GM19324 (cell line): ENCODE measurements at regions not wholly inside any gene's neighbourhood (a gene's known extent, or its start where the extent isn't known, plus 50 kb on each side); places are given as distances from the start of the nearest gene placed in this dataset.
"Not testable (repeated sequence)": the region's sequence is repeated elsewhere in the genome, so short reads cannot be mapped to it uniquely, and the experiment has no call there.

Experiments used
- ATAC-seq: cut with Tn5 transposase; IDR thresholded peaks from one replicate; pipeline ENCODE4 v1.9.1; 2021; ENCODE audit warnings: mild to moderate bottlenecking, moderate library complexity; ENCODE audit not compliant: unreplicated experiment, low FRiP score

DNA sequence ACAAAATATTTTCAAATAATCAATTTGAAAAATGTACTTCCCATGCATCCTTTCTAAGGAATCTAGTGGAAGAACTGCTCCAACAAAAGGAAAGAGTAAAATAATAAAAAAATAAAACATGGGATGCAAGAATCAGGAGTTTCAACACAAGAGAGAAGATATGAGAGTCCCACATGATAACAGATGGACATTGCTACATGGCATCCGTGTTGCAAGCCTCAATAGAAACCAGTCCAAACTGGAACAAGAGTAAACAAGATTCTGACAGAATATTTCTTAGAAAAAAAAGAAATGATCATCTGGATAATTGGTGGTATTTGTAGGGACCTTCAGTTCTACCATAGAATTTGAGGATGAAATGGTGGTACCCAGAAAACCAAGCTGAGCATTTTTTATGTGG lies 186.8 kb downstream of the FRK start:
- no peak for ATAC-seq

DNA sequence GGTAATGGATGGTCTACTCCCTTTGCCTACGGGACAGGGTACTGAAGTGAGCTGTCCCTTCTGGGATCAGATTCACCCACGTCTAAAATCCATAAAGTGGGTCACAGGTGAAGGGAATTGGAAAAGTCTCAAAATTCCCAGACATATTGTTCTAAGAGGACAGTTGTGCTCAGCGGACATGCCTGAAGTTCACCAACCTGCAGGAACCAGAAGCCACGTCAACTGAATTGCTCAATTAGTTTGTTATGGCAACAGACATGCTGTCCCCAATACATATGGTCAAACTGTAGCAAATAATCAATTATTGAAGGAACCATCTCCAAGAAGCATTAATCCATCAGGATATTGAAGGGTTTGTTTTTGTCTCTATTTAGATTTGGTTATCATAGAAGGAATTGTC lies 190.2 kb downstream of the FRK start:
- ATAC-seq: no peak

DNA sequence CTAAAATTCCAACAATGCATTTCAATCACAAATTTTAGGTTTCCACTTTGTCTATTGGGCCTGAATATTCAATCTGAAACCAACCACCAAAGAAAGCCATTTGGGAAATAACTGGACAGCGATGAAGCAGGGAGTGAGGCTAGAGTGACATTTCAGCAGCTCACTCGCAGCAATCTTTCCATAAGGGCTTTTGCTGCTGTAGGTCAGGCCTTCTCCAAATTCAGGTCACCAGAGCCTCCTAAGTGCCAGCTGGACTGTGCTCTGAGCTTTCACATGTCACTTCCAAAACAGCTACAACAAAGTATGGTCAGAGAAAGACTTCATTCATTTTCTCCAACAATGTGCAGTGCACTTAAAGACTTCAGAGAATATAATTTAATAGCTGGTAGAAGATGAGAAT lies 194.8 kb downstream of the FRK start:
- no peak for ATAC-seq

DNA sequence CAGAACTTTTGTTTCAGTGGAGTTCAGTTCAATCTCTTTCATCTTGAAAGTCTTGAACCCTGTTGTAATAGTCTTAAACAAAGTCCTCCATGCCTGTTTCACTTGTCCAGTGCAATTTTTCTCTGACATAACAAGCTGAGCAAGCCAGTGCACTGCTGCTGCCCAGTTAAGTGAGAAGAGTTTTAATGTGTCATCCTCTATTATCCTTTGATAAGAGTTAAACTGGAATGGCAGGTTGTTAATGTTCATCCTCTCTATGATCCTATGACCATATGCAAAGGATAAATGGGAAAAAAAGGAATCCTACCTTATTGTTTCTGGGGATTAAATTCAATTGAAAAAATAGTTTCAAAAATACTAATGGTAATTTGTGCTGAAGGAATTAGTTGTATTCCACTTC lies 197.5 kb downstream of the FRK start:
- no peak for ATAC-seq

DNA sequence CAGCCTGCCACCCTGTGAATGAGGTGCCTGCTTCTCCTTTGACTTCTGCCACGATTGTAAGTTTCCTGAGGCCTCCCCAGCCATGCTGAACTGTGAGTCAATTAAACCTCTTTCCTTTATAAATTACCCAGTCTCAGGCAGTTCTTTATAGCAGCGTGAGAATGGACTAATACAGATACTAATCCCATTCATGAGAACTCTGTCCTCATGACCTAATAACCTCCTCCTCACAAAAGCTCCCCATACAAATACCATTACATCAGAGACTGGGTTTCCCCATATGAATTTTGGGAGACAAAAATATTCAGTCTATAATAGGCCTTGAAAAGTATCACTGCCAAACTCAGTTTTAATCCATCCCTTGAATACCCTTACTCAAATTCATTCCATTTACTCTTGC lies 199.0 kb downstream of the FRK start:
- not testable (repeated sequence) for ATAC-seq

DNA sequence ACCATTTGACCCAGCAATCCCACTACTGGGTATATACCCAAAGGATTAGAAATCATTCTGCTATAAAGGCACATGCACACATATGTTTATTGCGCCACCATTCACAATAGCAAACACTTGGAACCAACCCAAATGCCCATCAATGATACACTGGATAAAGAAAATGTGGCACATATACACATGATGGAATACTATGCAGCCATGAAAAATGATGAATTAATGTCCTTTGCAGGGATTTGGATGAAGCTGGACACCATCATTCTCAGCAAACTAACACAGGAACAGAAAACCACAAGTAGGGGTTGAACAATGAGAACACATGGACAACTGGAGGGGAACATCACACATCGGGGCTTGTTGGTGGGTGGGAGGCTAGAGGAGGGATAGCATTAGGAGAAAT lies 201.1 kb downstream of the FRK start:
- ATAC-seq: not testable (repeated sequence)

DNA sequence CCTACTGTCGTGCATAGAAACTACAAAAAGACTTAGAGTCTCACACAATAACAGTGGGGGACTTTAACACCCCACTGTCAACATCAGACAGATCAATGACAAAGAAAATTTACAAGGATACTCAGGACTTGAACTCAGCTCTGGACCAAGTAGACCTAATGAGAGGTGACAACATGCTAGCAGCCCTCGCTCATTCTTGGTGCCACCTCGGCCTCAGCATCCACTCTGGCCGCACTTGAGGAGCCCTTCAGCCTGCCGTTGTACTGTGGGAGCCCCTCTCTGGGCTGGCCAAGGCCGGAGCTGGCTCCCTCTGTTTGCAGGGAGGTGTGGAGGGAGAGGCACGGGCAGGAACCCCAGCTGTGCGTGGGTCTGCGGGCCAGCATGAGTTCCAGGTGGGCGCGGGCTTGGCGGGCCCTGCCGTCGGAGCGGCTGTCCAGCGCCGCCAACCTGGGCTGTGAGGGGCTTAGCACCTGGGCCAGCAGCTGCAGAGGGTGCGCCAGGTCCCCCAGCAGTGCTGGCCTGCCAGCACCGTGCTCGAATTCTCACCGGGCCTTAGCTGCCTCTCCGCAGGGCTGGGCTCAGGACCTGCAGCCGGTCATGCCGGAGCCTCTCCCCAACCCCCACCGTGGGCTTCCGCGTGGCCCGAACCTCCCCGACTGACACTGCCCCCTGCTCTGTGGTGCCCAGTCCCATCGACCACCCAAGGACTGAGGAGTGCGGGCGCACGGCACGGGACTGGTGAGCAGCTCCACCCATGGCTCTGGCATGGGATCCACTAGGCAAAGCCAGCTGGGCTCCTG lies 205.6 kb downstream of the FRK start:
- no peak for ATAC-seq

DNA sequence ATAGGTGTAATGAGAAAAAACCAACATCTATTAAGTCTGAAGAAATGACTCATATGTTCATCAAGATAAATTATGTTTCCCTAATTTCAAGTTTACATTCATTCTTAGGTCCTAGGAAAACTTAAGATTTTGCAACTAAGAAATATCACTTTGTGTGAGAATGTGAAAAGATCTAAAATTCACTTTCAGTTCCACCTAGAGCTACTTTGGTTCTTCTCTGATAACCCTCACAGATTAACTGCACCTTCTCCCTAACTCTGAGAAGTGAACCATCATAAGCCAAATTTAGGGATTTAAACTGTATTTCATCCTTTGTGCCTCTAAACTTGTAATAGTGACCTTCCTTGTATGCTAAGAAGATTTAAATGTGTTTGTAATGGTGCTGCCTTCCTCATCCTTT lies 213.0 kb downstream of the FRK start:
- peak; percentile 61 for ATAC-seq

DNA sequence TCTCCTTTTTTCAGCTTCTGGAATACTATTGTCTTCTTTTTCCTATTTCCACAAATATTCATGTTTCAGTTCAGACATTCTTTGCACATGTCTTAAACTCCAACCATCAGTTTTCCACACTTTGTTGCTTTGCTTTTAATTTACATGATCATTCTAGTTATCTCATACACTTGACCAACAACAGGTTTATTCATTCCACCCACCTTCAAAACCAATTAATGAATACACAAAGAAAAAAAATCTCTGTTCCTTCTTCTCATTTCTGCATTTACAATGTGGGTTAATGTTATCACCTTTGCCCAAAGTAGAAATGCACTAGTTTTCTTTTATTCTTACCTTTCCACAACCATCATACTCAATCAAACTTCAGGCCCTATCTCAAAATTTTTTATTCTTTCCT lies 216.7 kb downstream of the FRK start:
- ATAC-seq: no peak

DNA sequence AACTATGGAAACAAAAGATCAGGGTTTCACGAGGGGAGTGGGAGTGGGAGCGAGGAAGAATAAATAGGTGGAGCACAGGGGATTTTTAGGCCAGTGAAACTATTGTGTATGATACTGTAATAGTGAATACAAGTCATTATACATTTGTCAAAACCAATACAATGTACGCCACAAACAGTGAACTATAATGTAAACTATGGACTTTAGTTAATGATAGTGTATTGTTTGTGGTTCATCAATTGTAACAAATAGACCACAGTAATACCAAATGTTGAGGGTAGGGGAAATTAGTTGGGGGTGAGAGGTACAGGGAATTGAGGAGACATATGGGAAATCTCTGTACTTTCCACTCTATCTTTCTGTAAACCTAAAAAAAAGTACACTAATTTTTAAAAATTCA lies 218.4 kb downstream of the FRK start:
- ATAC-seq: no peak

DNA sequence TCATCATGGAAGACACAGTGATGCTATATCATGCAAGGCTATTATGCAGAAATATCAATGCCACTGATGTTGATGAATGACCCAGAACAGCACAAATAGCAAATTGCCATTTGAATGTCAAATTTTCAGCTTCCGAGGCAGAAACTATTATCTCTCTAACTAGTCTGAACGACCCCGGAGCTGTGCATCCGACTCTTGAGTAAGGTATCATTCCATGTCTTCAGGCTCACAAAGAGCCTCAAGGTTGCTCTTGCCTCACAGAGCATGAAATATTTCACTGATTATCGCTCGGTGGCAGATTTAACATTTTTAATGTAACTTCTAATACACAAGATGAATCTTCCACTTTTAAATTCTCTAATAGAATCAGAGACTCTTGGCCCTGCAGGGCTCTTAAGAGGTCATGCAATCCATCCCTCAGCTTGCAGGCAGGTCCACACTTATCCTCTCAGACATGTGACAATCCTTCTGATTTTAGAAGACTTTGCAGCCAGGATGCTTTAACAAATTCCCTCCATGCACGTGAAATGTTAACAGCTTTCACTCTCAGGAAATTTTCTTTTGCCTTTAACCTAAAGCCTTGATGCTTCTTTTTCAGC lies 221.0 kb downstream of the FRK start:
- no peak for ATAC-seq

DNA sequence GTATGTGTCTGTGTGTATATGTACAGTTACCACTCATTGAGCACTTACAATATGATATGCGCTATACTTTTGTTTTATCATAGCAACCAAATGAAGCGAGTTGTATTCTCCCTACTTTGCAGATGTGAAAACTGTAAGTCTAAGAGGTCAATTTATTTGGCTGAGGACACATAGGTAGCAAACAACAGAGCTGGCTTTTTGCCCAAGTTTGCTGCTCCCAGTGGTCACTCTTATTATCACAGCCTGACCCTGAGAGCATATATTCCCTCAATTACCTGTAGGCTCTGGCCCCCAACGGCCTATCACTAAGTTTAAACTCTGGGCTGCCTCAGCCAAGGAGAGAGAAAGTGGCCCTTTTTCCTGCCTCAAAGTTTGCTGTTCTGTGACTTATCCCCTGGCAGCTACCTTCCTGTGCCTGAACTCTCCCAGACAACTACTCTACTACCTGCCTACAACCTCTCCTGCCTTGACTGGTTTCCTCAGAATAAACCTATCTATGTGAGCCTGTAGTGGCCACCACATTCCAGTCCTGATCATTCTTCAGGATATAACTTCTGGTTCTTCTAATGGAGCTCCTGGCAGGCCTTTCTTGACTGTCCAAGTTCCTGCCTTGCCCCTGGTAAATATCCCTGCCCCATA lies 221.8 kb downstream of the FRK start:
- ATAC-seq: peak; percentile 85

DNA sequence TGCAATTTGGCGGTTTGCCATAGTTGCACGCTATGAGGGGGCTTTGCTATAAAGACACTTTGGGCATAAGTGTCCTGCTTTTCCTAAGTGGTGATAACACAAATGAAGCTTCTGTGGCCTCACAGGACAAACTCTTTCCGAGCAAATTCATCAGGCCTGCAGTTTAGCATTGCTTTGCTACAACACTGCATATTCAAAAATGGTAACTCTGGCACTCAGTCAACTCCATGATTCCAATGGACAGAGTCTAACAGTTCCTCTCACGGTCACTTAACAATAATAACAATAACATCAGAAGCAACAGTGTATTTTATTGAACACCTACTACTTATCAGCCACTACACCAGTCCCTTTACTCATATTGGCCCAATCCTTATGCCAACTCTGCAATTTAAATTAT lies 222.5 kb downstream of the FRK start:
- no peak for ATAC-seq

DNA sequence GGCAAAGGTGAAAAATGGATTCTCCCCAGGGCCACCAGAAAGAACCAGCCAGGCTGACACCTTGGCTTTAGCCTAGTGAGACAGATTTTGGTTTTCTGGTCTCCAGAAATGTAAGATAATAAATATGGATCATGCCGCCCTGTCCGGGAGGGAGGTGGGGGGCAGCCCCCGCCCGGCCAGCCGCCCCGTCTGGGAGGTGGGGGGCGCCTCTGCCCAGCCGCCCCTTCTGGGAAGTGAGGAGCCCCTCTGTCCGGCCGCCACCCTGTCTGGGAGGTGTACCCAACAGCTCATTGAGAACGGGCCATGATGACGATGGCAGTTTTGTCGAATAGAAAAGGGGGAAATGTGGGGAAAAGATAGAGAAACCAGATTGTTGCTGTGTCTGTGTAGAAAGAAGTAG lies 224.3 kb downstream of the FRK start:
- not testable (repeated sequence) for ATAC-seq

DNA sequence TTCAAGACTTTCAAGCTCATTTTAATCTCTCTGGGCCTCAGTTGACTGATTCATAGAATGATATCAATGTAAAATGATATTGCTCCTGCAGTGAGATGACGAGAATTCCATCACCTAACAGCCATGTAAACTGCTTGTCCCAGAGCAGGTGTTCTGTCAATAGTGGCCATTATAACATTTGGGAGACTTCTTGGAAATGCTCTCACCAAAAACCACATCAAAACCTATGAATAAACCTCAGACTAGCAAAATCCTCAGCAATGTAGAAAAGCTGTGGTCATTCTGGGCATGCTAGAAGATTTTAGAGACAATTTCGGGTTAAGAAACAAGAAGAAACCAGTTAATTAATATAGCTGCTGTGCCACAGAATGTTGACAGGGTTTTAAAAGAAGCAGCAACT lies 225.4 kb downstream of the FRK start:
- ATAC-seq: no peak

DNA sequence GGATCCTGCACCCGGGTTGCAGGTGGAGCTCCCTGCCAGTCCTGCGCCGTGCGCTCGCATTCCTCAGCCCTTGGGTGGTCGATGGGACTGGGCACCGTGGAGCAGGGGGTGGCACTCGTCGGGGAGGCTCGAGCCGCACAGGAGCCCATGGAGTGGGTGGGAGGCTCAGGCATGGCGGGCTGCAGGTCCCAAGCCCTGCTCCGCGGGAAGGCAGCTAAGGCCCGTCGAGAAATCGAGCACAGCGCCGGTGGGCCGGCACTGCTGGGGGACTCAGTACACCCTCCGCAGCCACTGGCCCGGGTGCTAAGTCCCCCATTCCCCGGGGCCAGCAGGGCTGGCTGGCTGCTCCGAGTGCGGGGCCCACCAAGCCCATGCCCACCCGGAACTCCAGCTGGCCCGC lies 226.1 kb downstream of the FRK start:
- ATAC-seq: not testable (repeated sequence)

DNA sequence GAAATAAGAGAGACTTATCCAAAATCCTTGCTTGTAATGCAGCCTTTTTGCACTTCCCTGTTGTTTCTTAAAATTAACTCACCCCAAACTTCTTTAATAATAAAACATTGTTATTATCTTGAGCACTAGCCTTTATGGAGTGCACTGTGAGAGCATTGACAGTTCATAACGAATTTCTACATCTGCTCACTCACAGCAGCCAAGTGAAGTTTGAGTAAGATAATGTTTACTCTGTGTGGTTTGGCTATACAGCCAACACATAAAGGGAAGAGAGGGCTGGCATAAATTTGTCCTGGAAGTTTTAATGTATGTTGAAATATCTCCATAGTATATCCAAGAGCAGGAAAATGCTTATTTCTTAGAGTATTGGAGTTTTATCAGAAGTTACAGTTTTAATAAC lies 227.9 kb downstream of the FRK start:
- no peak for ATAC-seq

DNA sequence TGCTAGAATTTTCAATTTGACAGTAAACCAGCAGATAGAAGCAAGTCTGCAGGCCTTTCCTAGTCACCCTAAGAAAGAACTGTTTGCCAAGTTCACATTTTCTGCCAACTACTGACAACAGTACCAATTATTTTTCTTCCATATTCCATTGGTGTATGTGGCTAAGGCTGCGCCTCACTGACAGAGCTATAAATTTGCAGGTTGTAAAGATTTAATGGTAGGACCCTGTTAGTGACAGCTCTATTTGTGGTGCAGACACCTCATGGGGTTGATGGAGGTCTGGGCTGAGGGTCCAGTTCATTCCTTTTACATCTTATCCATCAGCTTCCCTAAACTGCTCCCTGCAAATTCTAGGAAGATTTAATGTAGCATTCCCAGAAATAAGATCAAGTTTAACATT lies 228.5 kb downstream of the FRK start:
- no peak for ATAC-seq

DNA sequence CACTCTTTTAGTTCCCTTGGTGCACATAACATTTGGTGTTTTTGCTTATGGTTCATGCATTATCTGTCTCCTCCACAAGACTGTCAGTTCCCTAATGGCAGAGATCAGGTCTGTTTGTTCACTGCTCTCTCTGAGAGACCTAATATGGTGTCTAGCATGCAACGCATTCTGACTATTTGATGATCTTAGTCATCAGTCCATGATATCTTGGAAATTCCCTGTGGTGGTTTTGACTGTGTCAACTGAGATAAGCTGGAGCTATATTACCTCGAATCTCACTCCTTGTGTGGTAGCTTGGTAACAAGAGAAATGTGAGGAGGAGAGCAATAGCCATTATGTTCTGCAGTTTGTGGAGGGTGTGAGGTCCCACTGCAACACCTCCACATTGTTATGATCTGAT lies 229.8 kb downstream of the FRK start:
- no peak for ATAC-seq

DNA sequence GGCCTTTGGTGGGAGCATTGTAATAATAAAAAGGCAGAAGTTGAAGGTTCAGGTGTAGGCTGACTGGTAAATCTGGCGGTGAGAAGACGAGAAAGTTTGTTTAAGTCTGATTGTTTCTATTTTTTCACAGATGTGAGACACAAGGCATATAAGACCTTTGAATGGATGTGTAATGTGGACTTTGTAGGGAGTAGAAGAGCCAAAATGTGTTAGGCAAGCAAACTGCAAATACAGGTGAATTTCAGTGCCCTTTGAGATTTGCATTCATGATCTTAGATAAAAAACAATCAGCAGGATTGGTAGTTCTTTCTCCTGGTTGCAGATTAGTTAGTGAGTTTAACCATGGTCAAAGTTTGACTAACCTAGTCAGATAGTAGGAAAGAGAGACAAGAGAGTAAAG lies 238.9 kb downstream of the FRK start:
- ATAC-seq: no peak

DNA sequence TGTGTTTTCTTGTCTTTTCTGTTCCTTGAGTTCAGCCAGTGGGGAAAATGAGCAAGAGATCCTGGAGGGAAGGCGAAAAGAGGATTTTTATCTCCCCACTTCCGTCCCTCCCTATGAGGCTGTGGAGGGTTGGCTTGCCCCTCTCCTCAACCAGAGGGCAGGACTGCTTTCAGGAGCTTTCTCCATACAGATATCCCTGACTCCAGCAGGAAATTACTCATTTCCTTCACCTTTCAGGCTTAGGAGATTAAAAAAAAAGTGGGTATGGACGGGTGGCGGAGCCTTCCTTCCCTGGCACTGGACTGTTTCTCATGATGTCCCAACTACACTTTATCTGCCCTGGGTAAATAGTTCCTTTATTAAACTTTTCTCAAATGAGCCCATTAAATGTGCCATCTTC lies 241.2 kb downstream of the FRK start:
- ATAC-seq: no peak

DNA sequence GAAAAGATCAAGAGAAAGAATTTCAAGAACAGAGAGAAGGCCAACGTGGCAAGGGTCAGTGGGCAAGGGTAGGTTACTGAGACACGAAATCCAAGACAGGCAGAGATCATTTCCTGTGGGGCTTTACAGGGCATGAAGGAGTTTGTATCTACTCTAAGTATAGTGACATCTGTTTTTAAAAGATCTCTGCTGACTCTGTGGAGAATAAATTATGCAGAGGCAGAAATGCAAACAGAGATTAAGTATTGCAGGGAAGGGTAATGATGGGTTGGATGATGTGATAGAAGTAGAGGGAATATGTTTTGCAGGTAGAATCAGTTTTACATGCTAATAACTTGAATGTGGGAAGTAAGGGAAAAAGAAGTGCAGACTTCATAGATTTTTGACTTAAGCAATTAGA lies 243.5 kb downstream of the FRK start:
- no peak for ATAC-seq
